HEK293 (cell line): ENCODE measurements at regions not wholly inside any gene's neighbourhood (a gene's known extent, or its start where the extent isn't known, plus 50 kb on each side); places are given as distances from the start of the nearest gene placed in this dataset.

Experiments
- CTCF ChIA-PET: fragments of 350-600 bp; formaldehyde crosslinking; extraction: SDS; loops from one replicate; lab custom pipeline; 2021; ENCODE audit warnings: antibody characterized with exemption; lab: Yijun Ruan, JAX
- POLR2A ChIA-PET: fragments of 300-600 bp; formaldehyde crosslinking; extraction: SDS; loops from one replicate; lab custom pipeline; 2020; ENCODE audit warnings: antibody characterized with exemption, inconsistent platforms; lab: Yijun Ruan, JAX
- H3K27ac ChIP-seq: fragments of 200-500 bp; sonication (Bioruptor generic); 2 replicates; pipeline ENCODE4 v1.5.1; 2014; ENCODE audit warnings: low read depth, low read length, control low read depth, inconsistent platforms; ENCODE audit errors: extremely low read depth
- H3K36me3 ChIP-seq, 2 experiments: fragments of 200-500 bp in 1 of 2; sonication (Bioruptor generic) in 1 of 2; 1 replicate in 1 of 2; 2 replicates in 1 of 2; pipeline ENCODE4 v1.5.1; 2014 to 2017; ENCODE audit warnings: inconsistent platforms in 2 of 2, low read length in 2 of 2; ENCODE audit not compliant: control insufficient read depth in 2 of 2, insufficient read depth in 1 of 2
- H3K4me1 ChIP-seq: fragments of 200-500 bp; sonication (Bioruptor generic); 2 replicates; pipeline ENCODE4 v1.5.1; 2014; ENCODE audit warnings: mild to moderate bottlenecking, low read length, inconsistent platforms; ENCODE audit not compliant: control insufficient read depth, insufficient read depth
- H3K4me3 ChIP-seq: 2 replicates; pipeline ENCODE4 v1.5.1; 2011; ENCODE audit warnings: low read depth, mild to moderate bottlenecking, control low read depth, low read length, moderate library complexity
- H3K9me3 ChIP-seq: fragments of 200-500 bp; sonication (Bioruptor generic); 2 replicates; pipeline ENCODE4 v1.5.1; 2014; ENCODE audit warnings: low read depth, low read length, inconsistent platforms; ENCODE audit not compliant: control insufficient read depth, insufficient read depth
- EGR2 ChIP-seq: fragments of 450-650 bp; formaldehyde crosslinking; IDR thresholded peaks from 2 replicates; pipeline ENCODE4 v1.5.1; 2016; ENCODE audit warnings: low read depth, missing biosample characterization, missing genetic modification characterization
- GFI1B ChIP-seq: fragments of 450-650 bp; formaldehyde crosslinking; IDR thresholded peaks from 2 replicates; pipeline ENCODE4 v1.5.1; 2016; ENCODE audit warnings: missing biosample characterization, missing genetic modification characterization
- KLF8 ChIP-seq: fragments of 450-650 bp; formaldehyde crosslinking; IDR thresholded peaks from 2 replicates; pipeline ENCODE4 v1.5.1; 2016; ENCODE audit warnings: missing biosample characterization, missing genetic modification characterization
- RBAK ChIP-seq: fragments of 450-650 bp; formaldehyde crosslinking; IDR thresholded peaks from 2 replicates; pipeline ENCODE4 v1.5.1; 2016; ENCODE audit warnings: missing biosample characterization, missing genetic modification characterization
- SP7 ChIP-seq: fragments of 450-650 bp; formaldehyde crosslinking; IDR thresholded peaks from 2 replicates; pipeline ENCODE4 v1.5.1; 2016; ENCODE audit warnings: missing biosample characterization, missing genetic modification characterization
- YY1 ChIP-seq: fragments of 450-650 bp; formaldehyde crosslinking; IDR thresholded peaks from 2 replicates; pipeline ENCODE4 v1.5.1; 2018; ENCODE audit warnings: missing biosample characterization, missing genetic modification characterization
- ZBTB20 ChIP-seq: fragments of 450-650 bp; formaldehyde crosslinking; IDR thresholded peaks from 2 replicates; pipeline ENCODE4 v1.5.1; 2016; ENCODE audit warnings: missing biosample characterization, missing genetic modification characterization
- ZEB2 ChIP-seq: fragments of 450-650 bp; formaldehyde crosslinking; IDR thresholded peaks from 2 replicates; pipeline ENCODE4 v1.5.1; 2016; ENCODE audit warnings: missing biosample characterization, missing genetic modification characterization
- ZNF280C ChIP-seq: fragments of 450-650 bp; formaldehyde crosslinking; IDR thresholded peaks from 2 replicates; pipeline ENCODE4 v1.5.1; 2016; ENCODE audit warnings: missing biosample characterization, missing genetic modification characterization
- ZNF335 ChIP-seq: fragments of 450-650 bp; formaldehyde crosslinking; conservative IDR thresholded peaks from 2 replicates; pipeline ENCODE4 v1.5.1; 2016; ENCODE audit warnings: missing biosample characterization, missing genetic modification characterization
- ZNF350 ChIP-seq: fragments of 450-650 bp; formaldehyde crosslinking; IDR thresholded peaks from 2 replicates; pipeline ENCODE4 v1.5.0; 2017; ENCODE audit warnings: missing biosample characterization, mild to moderate bottlenecking, missing genetic modification characterization
- ZNF473 ChIP-seq: fragments of 450-650 bp; formaldehyde crosslinking; IDR thresholded peaks from 2 replicates; pipeline ENCODE4 v1.5.1; 2017; ENCODE audit warnings: missing biosample characterization, missing genetic modification characterization
- ZNF488 ChIP-seq: fragments of 450-650 bp; formaldehyde crosslinking; IDR thresholded peaks from 2 replicates; pipeline ENCODE4 v1.5.1; 2016; ENCODE audit warnings: missing biosample characterization, missing genetic modification characterization
- ZNF521 ChIP-seq: fragments of 450-650 bp; formaldehyde crosslinking; IDR thresholded peaks from 2 replicates; pipeline ENCODE4 v1.5.1; 2017; ENCODE audit warnings: missing biosample characterization, mild to moderate bottlenecking, missing genetic modification characterization
- ZNF548 ChIP-seq: fragments of 450-650 bp; formaldehyde crosslinking; IDR thresholded peaks from 2 replicates; pipeline ENCODE4 v1.5.1; 2016; ENCODE audit warnings: missing biosample characterization, missing genetic modification characterization
- ZNF560 ChIP-seq: fragments of 450-650 bp; formaldehyde crosslinking; IDR thresholded peaks from 2 replicates; pipeline ENCODE4 v1.5.1; 2017; ENCODE audit warnings: missing biosample characterization, missing genetic modification characterization, borderline replicate concordance
- ZNF585B ChIP-seq: fragments of 450-650 bp; formaldehyde crosslinking; IDR thresholded peaks from 2 replicates; pipeline ENCODE4 v1.5.1; 2016; ENCODE audit warnings: missing biosample characterization, missing genetic modification characterization
- ZNF596 ChIP-seq: fragments of 450-650 bp; IDR thresholded peaks from 2 replicates; pipeline ENCODE4 v1.5.0; 2018; ENCODE audit warnings: missing biosample characterization, mild to moderate bottlenecking, missing genetic modification characterization, moderate library complexity
- ZNF623 ChIP-seq: fragments of 450-650 bp; formaldehyde crosslinking; IDR thresholded peaks from 2 replicates; pipeline ENCODE4 v1.5.1; 2016; ENCODE audit warnings: missing biosample characterization, missing genetic modification characterization
- ZNF664 ChIP-seq: fragments of 450-650 bp; formaldehyde crosslinking; IDR thresholded peaks from 2 replicates; pipeline ENCODE4 v1.5.1; 2016; ENCODE audit warnings: missing biosample characterization, missing genetic modification characterization
- ZNF707 ChIP-seq: fragments of 450-650 bp; formaldehyde crosslinking; IDR thresholded peaks from 2 replicates; pipeline ENCODE4 v1.5.1; 2016; ENCODE audit warnings: missing biosample characterization, missing genetic modification characterization
- TF ChIP-seq, protein P1 (sequence below): fragments of 450-650 bp; formaldehyde crosslinking; IDR thresholded peaks from 2 replicates; pipeline ENCODE4 v1.5.1; 2017; ENCODE audit warnings: missing biosample characterization, missing genetic modification characterization

GRCh38 chr2:12318427-12319057 lies 398.2 kb upstream of the TRIB2 start (continued):
- TF ChIP-seq KLF8 (peak; percentile 28; the same call in 1 of the 2 replicates), ZNF623 (tag by site-specific recombination) (no peak), SP7 (tag by site-specific recombination) (peak; percentile 96)

- Histone ChIP-seq H3K4me3 (no peak overlapping the region), H3K36me3 (no peaks in the 10 kb centered on the region), H3K27ac (no peak overlapping the region), H3K9me3 (no peaks in the 10 kb centered on the region), H3K4me1 (peaks cover 26% of the 10 kb centered on the region)
- POLR2A ChIA-PET: no interaction called here
- CTCF ChIA-PET: interaction anchor here (0.5 to 0.6 kb wide), 2 partner anchors 195 to 417 kb away, joined by 3 read pairs; no protein-coding TSS in a partner anchor
- no peak for TF ChIP-seq ZNF521
- TF ChIP-seq RBAK: no peak
- no peak for TF ChIP-seq ZNF488
- TF ChIP-seq ZNF350 (tag by site-specific recombination): no peak
- TF ChIP-seq ZBTB20 (tag by site-specific recombination): no peak
- no peak for TF ChIP-seq ZNF473 (tag by site-specific recombination)
- TF ChIP-seq ZNF596 (tag by site-specific recombination): no peak
- no peak for TF ChIP-seq ZNF664 (tag by site-specific recombination)
These were observed 396.6 kb upstream of the TRIB2 start for GRCh38 chr2:12320027-12320734.

GRCh38 chr2:12320991-12321641 lies 395.6 kb upstream of the TRIB2 start:
- peaks cover 26% of the 10 kb centered on the region for H3K4me1 ChIP-seq
- H3K36me3 ChIP-seq: no peaks in the 10 kb centered on the region
- ChIA-PET CTCF (interaction anchor here (0.6 kb wide), 1 partner anchor 83 kb away, joined by 3 read pairs; no protein-coding TSS in a partner anchor), POLR2A (no interaction called here)
- H3K4me3 ChIP-seq: no peak overlapping the region
- H3K9me3 ChIP-seq: no peaks in the 10 kb centered on the region
- no peak overlapping the region for H3K27ac ChIP-seq
- no peak for TF ChIP-seq EGR2 (tag by site-specific recombination)

GRCh38 chr2:12321886-12322285 lies 394.9 kb upstream of the TRIB2 start:
- no peak overlapping the region for H3K27ac ChIP-seq
- no peaks in the 10 kb centered on the region for H3K36me3 ChIP-seq
- ChIA-PET CTCF (interaction anchor here (0.6 kb wide), 1 partner anchor 84 kb away, joined by 3 read pairs; no protein-coding TSS in a partner anchor), POLR2A (no interaction called here)
- peaks cover 26% of the 10 kb centered on the region for H3K4me1 ChIP-seq
- no peak overlapping the region for H3K4me3 ChIP-seq
- no peak for TF ChIP-seq ZNF585B (tag by site-specific recombination)
- no peaks in the 10 kb centered on the region for H3K9me3 ChIP-seq

DNA sequence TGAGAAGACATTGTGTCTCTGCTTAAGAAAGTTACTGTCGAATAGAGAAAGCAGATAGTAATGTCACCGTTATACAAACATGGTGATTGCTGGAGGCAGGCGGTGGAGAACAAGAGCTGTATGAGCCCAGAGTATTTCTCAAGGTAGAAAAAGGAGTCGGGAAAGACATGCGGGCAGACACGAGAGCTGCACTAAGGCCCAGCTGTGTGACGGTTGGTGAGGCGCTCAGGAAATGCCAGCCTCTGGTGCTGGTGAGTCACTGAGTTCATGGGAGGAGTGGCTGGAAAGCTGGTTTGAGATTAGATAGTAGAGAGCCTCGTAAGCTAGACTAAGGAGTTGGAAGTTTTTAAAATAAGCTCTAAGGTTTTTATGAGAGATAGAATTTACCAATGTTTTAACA lies 390.9 kb upstream of the TRIB2 start:
- H3K27ac ChIP-seq: no peak overlapping the region
- POLR2A ChIA-PET: no interaction called here
- CTCF ChIA-PET: no interaction called here
- TF ChIP-seq ZNF548 (tag by site-specific recombination) (no peak), ZEB2 (no peak), YY1 (tag by site-specific recombination) (no peak), ZNF280C (tag by site-specific recombination) (no peak), GFI1B (tag by site-specific recombination) (no peak), ZNF335 (tag by site-specific recombination) (no peak), ZNF560 (no peak), ZNF707 (tag by site-specific recombination) (no peak)
- TF ChIP-seq, protein P1, sequence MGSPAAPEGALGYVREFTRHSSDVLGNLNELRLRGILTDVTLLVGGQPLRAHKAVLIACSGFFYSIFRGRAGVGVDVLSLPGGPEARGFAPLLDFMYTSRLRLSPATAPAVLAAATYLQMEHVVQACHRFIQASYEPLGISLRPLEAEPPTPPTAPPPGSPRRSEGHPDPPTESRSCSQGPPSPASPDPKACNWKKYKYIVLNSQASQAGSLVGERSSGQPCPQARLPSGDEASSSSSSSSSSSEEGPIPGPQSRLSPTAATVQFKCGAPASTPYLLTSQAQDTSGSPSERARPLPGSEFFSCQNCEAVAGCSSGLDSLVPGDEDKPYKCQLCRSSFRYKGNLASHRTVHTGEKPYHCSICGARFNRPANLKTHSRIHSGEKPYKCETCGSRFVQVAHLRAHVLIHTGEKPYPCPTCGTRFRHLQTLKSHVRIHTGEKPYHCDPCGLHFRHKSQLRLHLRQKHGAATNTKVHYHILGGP: no peak

More for the DNA sequence above, 390.9 kb upstream of the TRIB2 start:
- Histone ChIP-seq H3K4me1 (no peaks in the 10 kb centered on the region), H3K9me3 (no peaks in the 10 kb centered on the region), H3K4me3 (no peak overlapping the region), H3K36me3 (no peaks in the 10 kb centered on the region)
